Omental fat pad (tissue), 3 donors: ENCODE measurements at regions not wholly inside any gene's neighbourhood (a gene's known extent, or its start where the extent isn't known, plus 50 kb on each side); places are given as distances from the start of the nearest gene placed in this dataset.

Experiments used
- ATAC-seq: fragments of 150-250 bp; one replicate; pipeline ENCODE4 v1.9.1; 2016; ENCODE audit warnings: mild to moderate bottlenecking, moderate library complexity; ENCODE audit not compliant: low FRiP score
- DNase-seq: peaks from one replicate; pipeline ENCODE4 v3.0.0-alpha.2; 2019; ENCODE audit warnings: low spot score
- TF ChIP-seq, protein P1 (sequence below), 3 donors: fragments of 450-650 bp; IDR thresholded peaks; one replicate each; pipeline ENCODE4 v1.5.1; 2016 to 2017; ENCODE audit warnings: antibody characterized with exemption in 3 of 3, mild to moderate bottlenecking in 3 of 3, moderate library complexity in 2 of 3

DNA sequence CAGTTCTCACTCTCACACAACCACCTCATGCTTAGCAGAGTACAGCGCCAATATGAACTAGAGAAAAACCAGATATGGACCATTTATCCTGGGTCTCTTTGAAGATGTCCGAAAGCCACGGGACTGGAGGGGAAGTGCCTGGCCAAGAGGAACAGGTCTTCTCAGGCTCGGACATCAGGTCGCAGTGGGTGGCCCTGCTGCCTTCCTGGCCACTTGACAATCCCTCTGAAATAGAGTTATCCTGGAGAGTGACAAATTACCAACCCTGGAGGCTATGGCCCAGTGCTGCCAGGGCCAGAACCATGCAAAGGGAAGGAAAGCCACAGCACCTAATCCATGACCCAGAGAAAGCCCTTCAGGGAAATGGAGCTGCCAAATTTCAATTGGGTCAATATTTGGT is 646.8 kb upstream of the NRP1 start:
- TF ChIP-seq, protein P1, sequence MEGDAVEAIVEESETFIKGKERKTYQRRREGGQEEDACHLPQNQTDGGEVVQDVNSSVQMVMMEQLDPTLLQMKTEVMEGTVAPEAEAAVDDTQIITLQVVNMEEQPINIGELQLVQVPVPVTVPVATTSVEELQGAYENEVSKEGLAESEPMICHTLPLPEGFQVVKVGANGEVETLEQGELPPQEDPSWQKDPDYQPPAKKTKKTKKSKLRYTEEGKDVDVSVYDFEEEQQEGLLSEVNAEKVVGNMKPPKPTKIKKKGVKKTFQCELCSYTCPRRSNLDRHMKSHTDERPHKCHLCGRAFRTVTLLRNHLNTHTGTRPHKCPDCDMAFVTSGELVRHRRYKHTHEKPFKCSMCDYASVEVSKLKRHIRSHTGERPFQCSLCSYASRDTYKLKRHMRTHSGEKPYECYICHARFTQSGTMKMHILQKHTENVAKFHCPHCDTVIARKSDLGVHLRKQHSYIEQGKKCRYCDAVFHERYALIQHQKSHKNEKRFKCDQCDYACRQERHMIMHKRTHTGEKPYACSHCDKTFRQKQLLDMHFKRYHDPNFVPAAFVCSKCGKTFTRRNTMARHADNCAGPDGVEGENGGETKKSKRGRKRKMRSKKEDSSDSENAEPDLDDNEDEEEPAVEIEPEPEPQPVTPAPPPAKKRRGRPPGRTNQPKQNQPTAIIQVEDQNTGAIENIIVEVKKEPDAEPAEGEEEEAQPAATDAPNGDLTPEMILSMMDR (IDR thresholded peaks at IDR 0.05), result no peak
- ATAC-seq (no peak), DNase-seq (no peak)

DNA sequence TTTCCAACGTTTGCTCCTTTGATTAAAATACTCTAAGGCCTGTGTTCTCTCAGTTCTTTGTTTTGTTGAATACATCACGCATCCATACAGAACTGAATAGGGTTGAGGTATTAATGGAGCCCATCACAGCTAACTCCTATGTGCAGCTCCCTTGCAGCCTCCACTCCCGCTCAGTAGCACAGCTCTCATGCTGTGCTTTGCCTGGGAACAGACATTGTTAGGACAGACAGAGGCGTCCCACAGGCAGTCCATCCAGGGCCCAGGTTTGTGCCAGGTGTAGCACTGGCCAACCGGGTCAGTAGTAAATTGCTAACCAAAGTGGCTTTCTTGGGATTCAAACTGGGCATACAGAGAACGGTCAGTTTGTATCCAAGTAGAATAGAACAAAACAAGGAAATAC is 644.7 kb upstream of the NRP1 start:
- DNase-seq (no peak), ATAC-seq (no peak)
- TF ChIP-seq, protein P1 (IDR thresholded peaks at IDR 0.05), result no peak

DNA sequence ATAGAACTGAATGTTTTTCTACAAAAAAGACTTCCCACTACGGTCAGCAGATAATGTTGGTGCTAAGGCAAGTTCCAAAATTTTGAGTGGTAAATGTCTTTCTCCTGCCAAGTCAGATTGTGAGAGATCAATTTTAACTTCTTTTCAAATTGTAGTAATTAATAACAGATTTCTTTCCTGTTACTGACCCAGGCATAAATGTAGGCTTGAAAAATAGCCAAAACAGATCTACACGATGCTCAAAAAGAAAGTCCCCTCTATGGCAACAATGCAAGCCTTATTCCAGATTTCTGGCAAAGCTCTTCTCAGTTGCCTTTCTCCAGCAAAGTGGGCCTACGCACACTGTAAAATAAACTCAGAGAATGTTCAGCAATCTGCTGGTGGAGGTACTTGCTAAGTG is 641.0 kb upstream of the NRP1 start:
- ATAC-seq (no peak), DNase-seq (no peak)
- TF ChIP-seq, protein P1 (IDR thresholded peaks at IDR 0.05), result no peak

DNA sequence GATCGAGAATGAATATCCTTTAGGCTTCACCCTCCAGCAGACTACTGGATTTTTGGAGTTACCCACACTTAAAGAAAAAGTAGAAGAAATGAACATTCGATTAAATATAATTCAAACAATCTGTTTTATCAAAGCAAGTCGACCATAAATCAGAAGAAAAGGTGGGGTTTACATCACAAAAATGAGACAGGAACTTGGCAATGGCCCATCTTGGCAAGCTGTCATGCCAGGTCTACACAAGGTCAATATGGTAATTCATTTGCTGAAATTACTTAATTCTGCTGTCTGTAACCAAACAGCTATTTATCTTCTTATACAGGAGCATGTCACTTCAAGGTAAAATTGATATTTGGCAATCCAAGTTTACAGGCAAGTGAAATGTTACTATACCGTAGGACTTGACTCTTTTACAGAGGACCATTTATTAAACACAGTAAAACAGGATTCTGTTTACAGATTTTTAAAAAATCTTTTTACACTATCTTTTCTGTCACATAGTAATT is 640.6 kb upstream of the NRP1 start:
- ATAC-seq (no peak), DNase-seq (no peak)
- TF ChIP-seq, protein P1 (IDR thresholded peaks at IDR 0.05), result no peak

DNA sequence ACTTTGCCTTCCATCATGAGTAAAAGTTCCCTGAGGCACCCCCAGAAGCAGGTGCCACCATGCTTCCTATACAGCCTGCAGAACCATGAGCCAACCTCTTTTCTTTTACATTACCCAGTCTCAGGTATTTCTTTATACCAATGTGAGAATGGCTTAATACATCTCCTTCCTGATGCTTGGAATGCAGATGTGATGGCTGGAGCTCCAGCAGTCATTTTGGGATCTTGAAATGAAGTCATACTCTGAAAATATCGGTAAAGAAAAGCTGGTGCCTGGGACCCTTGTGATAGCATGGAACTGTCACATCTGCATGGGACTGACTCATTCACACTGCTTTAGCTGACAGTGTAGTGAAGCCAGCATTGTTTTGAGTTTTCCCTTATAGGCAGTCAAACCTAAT is 634.5 kb upstream of the NRP1 start:
- no peak for DNase-seq
- TF ChIP-seq, protein P1 (IDR thresholded peaks at IDR 0.05), result no peak
- no peak for ATAC-seq

DNA sequence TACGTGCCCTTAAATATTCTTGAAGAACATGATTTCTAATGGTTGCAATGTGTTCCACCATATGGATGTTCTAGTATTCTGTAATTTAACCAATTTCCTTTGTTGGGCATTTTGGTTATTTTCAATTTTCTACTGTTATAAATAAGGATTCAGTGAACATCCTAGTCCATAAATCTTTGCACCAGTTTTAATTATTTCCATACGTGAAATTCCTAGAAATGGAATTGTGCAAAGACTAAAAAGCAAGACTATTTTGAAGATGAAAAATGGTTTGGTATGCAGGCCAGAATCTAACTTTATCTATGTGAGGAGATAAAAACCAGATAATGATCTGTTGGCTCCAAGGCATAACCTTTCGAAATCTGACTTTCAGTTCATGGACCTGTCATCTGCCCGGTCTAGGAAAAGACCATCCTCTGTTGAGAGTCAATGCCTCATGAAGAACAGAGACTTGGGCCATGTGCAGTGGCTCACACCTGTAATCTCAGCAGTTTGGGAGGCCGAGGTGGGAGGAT is 633.2 kb upstream of the NRP1 start:
- TF ChIP-seq, protein P1 (IDR thresholded peaks at IDR 0.05), result no peak
- no peak for ATAC-seq

DNA sequence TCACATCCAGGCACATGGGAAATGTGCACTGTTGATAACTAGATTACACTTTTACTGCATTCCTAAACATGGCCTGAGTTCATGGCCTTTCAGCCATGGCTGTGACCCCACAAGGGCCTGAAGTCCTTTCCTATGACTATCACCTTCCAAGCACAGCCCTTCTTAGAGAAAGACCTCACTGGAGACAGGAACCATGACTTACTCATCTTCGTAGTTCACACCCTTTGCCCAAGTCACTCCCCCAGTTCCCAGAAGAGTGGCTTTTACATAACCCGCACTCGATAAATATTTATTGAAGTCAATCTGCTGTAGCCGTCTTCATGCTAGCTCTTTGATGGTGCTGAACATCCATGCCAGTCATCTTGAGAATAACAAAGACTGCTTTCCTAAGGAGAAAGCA is 632.5 kb upstream of the NRP1 start:
- no peak for DNase-seq
- no peak for ATAC-seq
- TF ChIP-seq, protein P1 (IDR thresholded peaks at IDR 0.05), result no peak

More for the DNA sequence above, 633.2 kb upstream of the NRP1 start:
- no peak for DNase-seq
